CD4-positive, alpha-beta T cell treated with Interleukin-4 for 4 hours (primary cell): ENCODE measurements at regions not wholly inside any gene's neighbourhood (a gene's known extent, or its start where the extent isn't known, plus 50 kb on each side); places are given as distances from the start of the nearest gene placed in this dataset.

Experiments
- DNase-seq: peaks from one replicate; pipeline ENCODE4 v3.0.0-alpha.2; 2020

DNA sequence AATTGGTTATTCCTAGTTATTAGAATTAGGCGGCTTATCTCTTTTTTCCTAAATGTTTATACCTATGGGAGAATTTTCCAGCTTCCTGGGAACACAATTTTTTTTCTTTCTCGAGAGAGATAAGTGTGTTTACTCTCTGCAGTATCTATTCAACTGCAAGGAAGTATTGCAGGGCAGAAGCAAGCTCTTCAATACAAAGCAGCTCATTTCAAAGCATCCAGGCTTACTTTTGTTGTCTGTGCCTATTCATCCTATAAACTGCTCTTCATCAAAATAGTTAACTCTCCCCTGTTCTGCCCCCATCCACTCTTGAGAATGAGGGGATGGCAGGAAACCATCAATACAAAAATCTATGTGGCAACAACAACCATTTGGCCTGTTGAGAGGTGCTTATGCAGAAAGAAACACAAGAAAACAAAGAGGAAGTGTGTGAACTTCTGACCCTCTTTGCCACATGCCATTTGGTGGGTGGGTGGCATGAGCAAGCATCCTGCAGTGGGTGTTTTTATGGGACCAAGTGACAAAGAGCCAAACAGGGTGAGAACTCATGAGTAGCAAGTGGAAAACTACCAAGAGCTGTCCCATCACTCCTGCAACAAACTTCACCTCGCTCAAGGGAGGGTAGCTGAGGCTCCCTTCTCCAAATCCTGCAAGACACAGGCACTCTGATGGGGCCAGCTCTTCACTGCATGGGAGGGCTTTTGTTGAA is 50.6 kb upstream of the MRPS6 start:
- DNase-seq = peak; percentile 29

DNA sequence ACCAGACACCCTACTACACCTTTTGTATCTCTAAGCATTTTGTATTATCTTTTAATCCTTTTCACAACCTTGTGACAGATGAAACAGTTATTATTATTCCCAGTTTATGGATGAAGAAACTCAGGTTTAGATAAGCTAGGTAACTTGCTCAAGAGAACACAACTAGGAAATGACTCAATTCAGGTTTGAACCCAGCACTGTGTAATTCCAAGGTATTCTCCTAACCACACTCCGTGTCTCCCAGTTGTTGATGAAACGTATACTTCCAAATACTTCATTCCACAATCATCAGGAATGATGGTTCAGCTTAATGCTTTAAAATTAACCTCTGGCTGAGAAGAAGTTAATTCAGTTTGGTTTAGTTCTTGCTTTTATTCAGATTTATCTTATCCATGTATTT is 51.7 kb upstream of the MRPS6 start:
- DNase-seq = no peak

DNA sequence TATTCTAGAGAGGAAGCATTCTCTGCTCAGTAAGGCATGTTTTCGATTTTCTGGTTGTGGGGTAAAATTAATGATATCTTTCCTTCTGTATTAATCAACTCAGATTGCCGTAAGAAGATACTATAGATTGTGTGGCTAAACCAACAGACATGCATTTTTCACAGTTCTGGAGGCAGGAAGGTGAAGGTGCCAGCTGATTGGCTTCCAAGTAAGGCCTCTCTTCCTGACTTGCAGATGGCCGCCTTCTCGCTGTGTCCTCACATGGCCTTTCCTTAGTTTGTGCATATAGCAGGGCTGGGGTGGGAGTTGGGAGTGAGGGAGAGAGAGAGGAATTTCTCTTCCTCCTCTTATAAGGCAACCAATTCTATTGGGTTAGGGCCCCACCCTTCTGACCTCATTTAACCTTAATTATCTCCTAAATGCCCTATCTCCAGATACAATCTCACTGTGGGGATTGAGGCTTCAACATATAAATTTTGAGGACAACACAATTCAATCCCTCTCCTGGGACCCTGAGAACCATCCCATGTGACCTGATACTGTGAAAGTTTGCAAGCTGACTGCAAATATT is 52.3 kb upstream of the MRPS6 start:
- DNase-seq = no peak

DNA sequence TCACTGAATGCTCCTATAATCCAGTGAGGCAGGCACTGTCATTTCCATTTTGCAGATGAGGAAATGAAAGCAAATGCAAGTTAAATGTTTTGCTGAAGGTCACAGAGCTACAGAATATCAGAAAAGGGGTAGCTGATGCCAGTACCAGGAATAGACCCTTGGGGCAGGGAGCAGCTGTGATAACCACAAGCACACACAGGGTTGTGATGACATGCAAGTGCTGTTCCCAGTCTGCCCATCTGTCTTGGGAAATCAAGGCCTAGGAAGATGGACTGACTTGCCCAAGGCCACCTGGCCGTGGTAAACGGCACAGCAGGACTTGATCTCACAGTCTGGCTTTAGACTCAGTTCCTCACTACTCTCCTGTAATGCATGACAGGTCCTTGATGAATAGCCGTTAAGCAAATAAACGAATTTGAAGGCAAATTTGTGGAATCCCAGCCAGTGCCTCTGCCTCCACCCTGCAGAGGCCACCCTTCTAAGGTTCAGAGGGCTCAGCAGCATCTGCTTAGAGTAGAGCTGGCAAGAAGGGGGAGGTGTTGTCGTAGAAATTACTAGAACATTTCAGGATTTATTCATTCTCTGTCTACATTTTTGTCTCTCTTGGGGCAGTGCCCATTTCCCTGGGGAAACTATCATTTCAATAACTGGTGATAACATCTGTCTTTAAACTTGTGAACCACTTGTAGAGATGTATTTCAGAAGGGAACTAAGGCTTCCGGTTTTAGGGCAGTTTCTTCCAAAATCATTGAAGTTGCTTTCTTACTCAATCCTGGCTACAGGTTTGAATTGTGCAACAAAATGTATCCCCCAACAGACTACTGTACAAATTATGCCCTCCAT is 53.2 kb upstream of the MRPS6 start:
- DNase-seq = no peak

DNA sequence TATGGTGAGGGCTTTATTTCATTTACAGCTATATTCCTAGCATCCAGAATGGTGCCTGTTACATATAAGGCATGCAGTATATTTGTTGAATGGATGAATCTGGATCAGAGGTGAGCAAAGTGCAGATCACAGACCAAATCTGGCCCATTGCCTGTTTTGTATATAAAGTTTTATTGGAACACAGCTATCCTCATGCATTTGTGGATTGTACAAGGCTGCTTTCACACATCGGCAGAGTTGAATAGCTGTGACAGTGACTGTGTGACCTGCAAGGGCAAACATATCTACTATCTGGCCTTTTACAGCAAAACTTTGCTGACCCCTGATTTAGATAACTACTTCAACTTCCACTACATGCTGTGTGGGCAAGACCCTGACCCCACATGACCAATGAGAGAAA is 54.0 kb upstream of the MRPS6 start:
- no peak for DNase-seq

DNA sequence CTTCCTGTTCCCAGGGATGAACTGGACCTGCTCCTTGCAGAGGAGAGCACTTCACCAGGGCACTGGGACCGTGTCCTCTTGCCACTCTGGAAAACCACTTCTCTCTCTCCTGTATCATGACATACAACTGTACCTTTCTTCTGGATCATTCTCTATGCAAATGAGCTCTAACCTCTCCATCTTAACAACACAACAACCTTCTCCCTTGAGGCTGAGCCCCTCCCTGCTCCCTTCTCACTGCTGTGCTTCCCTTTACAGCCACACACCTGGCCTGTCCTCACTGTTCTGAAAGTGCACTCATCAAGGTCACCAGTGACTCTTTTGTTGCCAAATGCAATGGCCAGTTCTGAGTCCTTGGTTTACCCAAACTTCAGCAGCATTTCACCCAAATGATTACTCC is 54.5 kb upstream of the MRPS6 start:
- no peak for DNase-seq

DNA sequence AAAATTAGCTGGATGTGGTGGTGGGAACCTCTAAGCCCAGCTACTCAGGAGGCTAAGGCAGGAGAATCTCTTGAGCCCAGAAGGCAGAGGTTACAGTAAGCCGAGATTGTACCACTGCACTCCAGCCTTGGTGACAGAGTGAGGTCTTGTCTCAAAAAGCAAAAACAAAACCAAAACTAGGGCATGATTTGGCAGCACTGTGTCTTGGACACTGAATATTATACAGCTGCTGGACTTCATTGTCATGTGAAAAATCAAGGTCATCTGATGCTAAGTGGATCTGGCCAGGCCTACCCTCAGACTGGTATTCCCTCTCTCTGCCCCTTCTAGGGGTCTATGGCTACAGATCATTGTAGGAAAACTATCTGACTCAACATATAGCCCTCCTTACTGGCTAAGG is 55.2 kb upstream of the MRPS6 start:
- no peak for DNase-seq

DNA sequence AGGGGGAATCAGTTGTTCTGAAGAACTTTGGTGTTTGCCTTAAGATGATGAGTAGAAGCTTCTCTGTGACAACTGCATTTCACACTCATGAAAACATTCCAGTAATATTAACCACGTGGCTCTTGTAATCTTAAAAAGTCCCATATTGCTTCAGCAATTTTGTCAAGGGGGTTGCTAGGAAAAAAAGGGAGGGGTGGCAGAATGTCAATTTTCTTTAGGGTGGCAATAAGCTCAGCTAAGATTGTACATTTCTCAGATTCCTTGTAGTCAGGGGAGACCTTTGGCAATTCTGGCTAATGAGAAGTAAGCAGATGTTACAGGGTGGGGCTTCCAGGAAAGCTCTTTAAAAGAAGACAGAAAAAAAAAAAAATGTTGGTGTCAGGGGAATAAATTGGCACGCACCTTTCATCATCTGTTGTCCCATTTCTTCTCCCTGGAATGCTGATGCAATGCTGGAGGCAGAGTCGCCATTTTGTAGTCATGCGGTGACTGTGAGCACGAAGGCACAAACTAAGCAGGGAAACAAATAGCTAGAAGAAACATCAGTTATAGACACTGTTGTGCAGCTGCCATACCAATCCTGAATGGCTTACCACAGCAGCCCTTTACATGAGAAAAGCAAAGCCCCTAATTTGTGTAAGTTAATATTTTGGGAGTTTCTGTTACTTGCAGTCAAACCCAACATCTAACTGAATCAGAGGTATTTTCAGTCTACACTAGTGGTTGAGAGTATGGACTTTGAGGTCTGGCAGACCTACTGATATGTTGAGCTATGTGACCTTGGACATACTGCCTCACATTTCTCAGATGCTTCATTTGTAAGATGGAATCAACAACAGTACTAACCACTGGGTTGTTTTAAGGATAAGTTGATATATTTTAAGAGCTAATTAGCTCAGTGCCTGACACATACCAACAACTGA is 56.1 kb upstream of the MRPS6 start:
- no peak for DNase-seq

DNA sequence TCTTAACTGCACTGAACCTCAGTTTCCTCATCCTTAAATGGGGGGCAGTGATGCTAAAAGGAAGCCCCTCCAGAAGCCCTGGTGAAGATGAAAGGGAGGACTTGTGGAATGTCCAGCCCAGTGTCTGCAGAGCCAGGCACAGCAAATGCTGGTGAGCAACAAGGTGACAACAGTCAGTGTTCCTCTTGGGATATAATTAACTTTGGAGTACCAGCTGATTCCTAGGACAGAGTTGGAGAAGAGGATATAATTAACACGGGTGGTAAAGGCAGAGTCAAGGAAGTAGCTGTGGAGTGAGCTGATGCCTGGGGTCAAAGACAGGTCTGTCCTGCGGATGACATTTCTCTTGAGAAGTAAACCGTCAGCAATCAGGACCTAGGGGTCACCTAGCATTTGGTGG is 60.7 kb upstream of the MRPS6 start:
- no peak for DNase-seq

DNA sequence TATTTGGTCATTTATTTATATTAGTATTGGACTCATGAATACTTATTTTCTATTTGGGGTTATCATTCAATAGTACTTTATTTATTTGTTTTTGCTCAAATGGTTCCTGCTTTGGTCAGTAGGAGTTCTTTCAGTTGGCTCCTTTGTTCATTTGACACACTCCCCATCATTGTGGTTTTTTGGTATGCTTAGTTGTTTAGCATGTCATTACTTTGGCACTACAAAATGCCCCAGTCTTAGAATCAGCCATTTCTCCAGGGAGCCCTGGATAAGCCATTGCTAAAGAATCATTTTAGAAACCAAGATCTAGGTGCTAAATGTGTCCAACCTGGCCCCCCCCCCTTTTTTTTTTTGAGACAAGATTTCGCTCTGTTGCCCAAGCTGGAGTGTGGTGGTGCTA is 61.7 kb upstream of the MRPS6 start:
- no peak for DNase-seq

DNA sequence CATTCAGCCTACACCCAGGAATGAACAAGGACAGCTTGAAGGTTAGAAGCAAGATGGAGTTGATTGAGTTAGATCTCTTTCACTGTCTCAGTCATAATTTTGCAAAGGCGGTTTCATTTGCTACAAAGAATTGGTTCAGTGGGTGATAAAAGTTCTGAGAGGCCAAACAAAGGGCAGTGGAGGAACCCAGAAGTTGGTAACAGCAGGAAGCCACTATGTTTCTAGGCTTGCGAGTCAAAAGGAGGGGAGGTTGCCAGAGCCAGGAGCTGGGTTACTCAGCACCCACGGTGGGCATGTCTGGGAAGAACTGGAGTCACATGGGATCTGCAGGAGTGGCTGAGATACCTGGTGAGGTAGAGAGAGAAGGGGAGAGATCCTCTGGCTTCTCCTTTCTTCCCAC is 64.2 kb upstream of the MRPS6 start:
- no peak for DNase-seq

DNA sequence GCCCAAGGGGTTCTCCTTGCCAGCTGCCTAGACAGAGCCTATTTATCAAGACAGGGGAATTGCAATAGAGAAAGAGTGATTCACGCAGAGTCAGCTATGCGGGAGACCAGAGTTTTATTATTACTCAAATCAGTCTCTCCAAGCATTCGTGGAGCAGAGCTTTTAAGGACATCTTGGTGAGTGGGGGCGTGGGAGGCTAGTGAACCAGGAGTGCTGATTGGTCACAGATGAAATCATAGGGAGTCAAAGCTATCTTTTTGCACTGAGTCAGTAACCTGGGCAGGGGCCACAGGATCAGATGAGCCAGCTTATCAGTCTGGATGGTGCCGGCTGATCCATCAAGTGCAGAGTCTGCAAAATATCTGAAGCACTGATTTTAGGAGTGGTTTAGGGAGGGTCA is 64.8 kb upstream of the MRPS6 start:
- DNase-seq = no peak

DNA sequence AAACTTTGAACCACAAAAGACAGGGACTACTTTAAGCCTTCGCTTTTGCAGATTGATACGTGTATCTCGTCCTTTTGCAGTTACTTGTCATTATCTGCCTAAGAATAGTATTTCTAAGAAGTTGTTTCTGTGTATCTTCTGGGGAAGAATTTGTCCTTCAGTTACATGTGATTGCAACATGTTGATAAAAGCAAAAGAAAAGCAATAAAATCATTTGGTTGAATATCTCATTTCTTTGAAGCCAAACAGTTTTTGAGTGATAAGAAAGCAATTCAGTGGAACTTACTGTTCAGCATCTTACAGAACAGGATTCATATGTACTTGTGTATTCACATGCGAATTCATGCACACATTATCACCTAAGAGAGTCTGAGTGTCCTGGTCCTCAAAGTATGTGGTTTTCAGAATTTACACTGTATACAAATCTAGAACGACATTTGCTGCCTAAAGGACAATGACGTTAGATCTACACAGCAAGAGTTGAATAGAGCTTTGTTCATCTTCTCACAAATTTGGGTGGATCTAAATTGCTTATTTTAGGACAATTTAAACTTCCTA is 66.7 kb upstream of the MRPS6 start:
- no peak for DNase-seq

DNA sequence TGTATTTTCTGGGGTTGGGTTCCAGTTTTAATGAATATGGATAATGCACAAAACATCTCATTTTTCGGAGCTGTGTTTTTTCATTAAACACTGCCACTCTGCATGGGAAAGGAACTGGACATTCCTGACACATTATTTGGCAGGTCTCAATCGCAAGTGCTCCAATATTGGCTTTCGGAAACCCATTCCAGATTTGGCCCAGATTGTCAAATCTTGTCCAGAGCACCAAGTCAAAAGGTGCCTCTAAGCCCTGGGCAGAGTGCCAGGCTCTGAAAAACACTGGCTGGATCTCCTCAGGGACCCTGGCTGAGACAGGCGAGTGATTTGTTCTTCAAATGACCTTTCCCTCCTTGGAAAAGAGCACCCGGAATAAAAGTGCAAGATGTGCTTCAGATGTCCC is 68.4 kb upstream of the MRPS6 start:
- no peak for DNase-seq

DNA sequence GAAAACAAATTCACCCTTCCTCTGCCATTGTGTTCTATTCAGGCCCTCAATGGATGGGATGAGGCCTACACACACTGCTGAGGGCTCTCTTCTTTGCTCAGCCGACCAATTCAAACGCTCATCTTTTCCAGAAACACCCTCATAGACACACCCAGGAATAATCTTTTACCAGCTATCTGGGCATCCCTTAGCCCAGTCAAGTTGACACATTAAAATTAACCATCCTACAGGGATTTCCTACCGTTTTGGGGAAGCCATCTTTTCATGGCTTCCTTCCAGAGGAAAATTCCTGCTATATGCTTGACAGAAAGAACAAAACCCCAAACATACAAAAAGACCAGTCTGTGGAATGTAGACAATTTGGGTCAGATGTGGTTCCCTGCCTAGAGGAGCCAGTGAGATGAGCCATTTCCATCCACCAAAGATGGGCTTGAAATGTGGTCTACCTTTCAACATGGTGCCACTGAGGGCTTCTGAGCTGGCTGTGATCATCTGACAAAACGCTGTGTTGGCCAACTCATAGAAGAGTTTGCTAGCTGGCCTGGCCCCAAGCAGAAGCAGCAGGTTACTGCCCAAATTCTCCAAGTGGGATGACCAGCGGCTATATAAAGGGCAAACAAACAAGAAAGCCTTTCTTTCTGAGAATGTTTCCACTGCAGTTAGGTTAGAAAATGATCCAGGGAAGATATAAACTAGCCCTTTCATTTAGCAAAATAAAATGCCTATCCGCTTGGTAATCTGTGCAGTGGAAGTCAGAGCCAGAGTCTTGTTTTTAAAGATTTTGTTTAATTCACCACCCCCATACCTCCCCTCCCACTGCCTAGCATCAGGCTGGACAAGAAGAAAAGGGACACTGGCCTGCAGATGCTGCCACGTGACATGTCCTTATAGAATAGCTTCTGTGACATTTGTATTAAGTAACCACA is 69.1 kb upstream of the MRPS6 start:
- no peak for DNase-seq

DNA sequence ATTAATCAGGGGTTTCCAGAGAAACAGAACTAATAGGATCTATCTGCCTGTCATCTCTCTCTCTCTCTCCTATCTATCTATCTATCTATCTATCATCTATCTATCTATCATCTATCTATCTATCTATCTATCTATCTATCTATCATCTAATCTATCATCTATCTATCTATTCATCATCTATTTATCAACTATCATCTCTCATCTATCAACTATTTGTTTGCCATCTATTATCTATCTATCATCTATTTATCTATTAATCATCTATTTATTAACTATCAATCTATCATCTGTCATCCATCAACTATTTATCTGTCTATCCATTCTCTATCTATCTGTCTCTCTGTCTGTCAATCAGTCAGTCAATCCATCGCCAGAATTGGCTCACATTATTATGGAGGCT is 70.0 kb upstream of the MRPS6 start:
- no peak for DNase-seq

DNA sequence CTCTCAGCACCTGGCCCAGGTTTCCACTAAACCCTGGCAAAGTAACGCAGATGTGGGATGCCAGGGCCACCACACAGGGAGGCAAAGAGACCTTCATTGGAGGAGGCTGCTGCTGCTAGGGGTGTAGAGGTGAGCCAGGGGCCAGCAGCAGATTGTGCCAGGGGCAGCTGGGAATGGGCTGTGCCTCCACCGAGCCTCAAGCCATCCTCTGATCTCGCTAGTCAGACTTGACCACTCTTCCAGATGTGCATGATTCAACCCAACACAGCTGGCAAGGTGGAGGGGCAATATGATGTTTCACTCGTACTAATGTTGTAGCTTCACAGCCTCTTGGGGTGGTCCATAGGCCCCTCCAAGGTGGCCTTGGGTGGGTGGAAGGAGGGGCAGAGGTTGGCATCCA is 73.0 kb upstream of the MRPS6 start:
- DNase-seq = no peak

DNA sequence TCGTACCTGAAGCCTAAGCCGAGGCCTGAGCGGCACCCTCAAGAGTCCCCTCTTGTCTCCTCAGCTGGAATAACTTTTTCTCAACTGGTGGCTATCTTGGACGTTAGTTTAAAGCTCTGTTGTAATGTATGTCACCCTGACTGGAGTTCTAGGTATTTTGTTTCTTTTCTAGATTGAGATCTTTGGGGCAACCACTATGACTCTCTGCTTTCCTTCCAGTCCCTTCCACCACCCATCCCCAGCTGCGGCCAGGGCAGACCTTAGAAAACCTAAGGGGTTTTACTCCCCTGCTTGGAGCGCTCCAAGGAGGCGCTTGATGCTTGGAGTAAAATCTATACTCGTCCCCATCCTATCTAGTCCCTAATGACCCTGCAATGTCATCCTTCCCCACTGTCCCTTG is 74.6 kb upstream of the MRPS6 start:
- no peak for DNase-seq

DNA sequence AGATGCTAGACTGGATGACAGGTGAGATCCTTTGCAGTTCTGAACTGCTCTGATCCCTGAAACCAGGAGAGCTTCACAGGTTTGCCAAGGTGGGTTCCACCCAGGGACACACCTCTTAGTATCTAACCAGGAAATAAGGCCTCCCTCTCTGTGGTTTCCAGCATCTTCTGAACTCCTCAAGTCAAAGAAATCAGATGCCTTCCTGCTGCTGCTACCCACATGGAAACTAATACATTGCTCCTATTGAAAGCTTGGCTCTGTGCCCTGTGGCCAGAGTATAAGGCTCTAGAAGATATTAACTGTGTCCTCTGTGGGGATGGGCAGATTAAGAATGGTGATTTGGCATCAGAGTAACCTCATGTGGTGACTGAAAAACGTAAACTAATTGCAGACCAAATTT is 75.0 kb upstream of the MRPS6 start:
- DNase-seq = no peak

DNA sequence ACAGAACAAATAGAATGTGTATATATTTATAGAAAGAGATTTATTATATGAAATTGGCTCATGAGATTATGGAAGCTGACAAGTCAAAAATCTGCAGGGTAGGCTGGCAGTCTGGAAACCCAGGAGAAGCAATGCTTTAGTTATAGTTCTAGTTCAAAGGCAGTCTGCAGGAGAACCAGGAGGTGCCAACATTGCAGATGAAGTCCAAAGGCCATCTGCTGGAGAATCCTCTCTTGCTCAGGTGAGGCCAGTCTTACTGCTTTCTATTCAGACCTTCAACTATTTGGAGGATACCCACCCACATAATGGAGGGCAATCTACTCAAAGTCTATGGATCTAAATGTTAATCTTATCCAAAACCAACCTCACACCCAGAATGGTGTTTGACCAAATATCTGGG is 75.9 kb upstream of the MRPS6 start:
- DNase-seq = no peak

DNA sequence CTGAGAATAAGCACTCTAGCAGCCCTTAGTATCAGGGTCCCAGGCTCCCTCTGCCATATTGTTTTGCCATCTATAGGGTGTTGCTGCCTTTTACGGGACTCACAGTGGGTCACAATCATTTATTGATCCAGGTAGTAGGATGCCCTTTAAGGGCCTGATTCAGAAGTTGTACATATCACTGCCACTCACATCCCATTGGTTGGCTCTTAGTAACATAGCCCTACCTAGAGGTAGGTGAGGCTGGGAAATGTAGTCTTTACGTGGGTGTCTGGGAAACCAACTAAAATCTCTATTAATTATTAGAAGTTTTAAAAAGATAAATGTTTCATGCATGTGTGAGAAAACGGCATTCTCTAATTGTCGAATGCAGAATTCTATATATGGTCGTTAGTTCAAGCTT is 78.8 kb upstream of the ATP5PO start:
- no peak for DNase-seq
